Karpas-422 (cell line): ENCODE measurements at regions not wholly inside any gene's neighbourhood (a gene's known extent, or its start where the extent isn't known, plus 50 kb on each side); places are given as distances from the start of the nearest gene placed in this dataset.

ENCODE experiments used
- DNase-seq: peaks from one replicate; pipeline ENCODE4 v3.0.0-alpha.2; 2015
- H2AFZ ChIP-seq: fragments of 200-600 bp; sonication (generic); 2 replicates; pipeline ENCODE4 v1.6.1; 2014; ENCODE audit warnings: antibody characterized with exemption, low read length, mixed read lengths
- H3K27ac ChIP-seq: fragments of 200-600 bp; sonication (generic); 2 replicates; pipeline ENCODE4 v1.5.1; 2014; ENCODE audit warnings: mild to moderate bottlenecking, low read length, moderate library complexity
- H3K27me3 ChIP-seq: fragments of 200-600 bp; sonication (generic); 2 replicates; pipeline ENCODE4 v1.6.1; 2014; ENCODE audit warnings: low read length, mixed read lengths
- H3K36me3 ChIP-seq: fragments of 200-600 bp; sonication (generic); 2 replicates; pipeline ENCODE4 v1.6.1; 2014; ENCODE audit warnings: low read length, mixed read lengths; ENCODE audit not compliant: insufficient read depth
- H3K4me1 ChIP-seq: fragments of 200-600 bp; sonication (generic); 2 replicates; pipeline ENCODE4 v1.6.1; 2014; ENCODE audit warnings: mild to moderate bottlenecking, low read length, mixed read lengths
- H3K4me2 ChIP-seq: fragments of 200-600 bp; sonication (generic); 2 replicates; pipeline ENCODE4 v1.6.1; 2014; ENCODE audit warnings: low read length, low read depth, mild to moderate bottlenecking; ENCODE audit not compliant: poor library complexity, severe bottlenecking
- H3K4me3 ChIP-seq: fragments of 200-600 bp; sonication (generic); 2 replicates; pipeline ENCODE4 v1.5.1; 2014; ENCODE audit warnings: mild to moderate bottlenecking, antibody characterized with exemption, low read length, mixed read lengths
- H3K79me2 ChIP-seq: fragments of 200-600 bp; sonication (generic); 2 replicates; pipeline ENCODE4 v1.6.1; 2014; ENCODE audit warnings: mild to moderate bottlenecking, low read length, mixed read lengths
- H3K9ac ChIP-seq: fragments of 200-600 bp; sonication (generic); 2 replicates; pipeline ENCODE4 v1.6.0; 2014; ENCODE audit warnings: low read length
- H3K9me2 ChIP-seq: fragments of 200-600 bp; sonication (generic), shearing (Covaris generic); replicated peaks from 2 replicates; pipeline ENCODE4 v1.6.0; 2014; ENCODE audit warnings: mild to moderate bottlenecking, low read length, moderate library complexity; ENCODE audit not compliant: insufficient read depth
- H3K9me3 ChIP-seq: fragments of 300-700, 200-600 bp; sonication (generic); 2 replicates; pipeline ENCODE4 v1.6.1; 2014; ENCODE audit warnings: low read length, mixed read lengths
- H4K20me1 ChIP-seq: fragments of 200-600 bp; sonication (generic); 2 replicates; pipeline ENCODE4 v1.6.1; 2014; ENCODE audit warnings: mild to moderate bottlenecking, antibody characterized with exemption, low read length, low read depth; ENCODE audit not compliant: insufficient read depth

GRCh38 chr13:63209330-63210017 lies 1793.8 kb upstream of the PCDH20 start:
- Histone ChIP-seq H3K36me3 (no peaks in the 10 kb centered on the region), H3K4me1 (no peaks in the 10 kb centered on the region), H3K27ac (no peak overlapping the region), H2AFZ (peak overlapping the region; percentile 77; the same call in 1 of the 2 replicates), H3K9me3 (no peaks in the 10 kb centered on the region; the same call in 1 of the 2 replicates), H3K27me3 (no peaks in the 10 kb centered on the region), H4K20me1 (no peaks in the 10 kb centered on the region), H3K9me2 (no peaks in the 10 kb centered on the region), H3K79me2 (no peaks in the 10 kb centered on the region), H3K4me3 (no peak overlapping the region), H3K4me2 (no peak overlapping the region), H3K9ac (no peak overlapping the region)
- no peak for DNase-seq

- Histone ChIP-seq H3K27me3 (no peaks in the 10 kb centered on the region), H3K9me3 (no peaks in the 10 kb centered on the region; the same call in 1 of the 2 replicates), H3K4me2 (no peak overlapping the region), H3K79me2 (no peaks in the 10 kb centered on the region), H3K36me3 (no peaks in the 10 kb centered on the region), H3K4me3 (no peak overlapping the region), H3K4me1 (no peaks in the 10 kb centered on the region), H3K27ac (no peak overlapping the region), H3K9ac (no peak overlapping the region), H2AFZ (peak overlapping the region; percentile 77), H3K9me2 (no peaks in the 10 kb centered on the region), H4K20me1 (no peaks in the 10 kb centered on the region)
- DNase-seq = no peak
Measured at GRCh38 chr13:63208826-63209225, 1793.2 kb upstream of the PCDH20 start.

GRCh38 chr13:63206461-63206860 lies 1790.8 kb upstream of the PCDH20 start:
- no peaks in the 10 kb centered on the region for H3K36me3 ChIP-seq
- H3K9me2 ChIP-seq = no peaks in the 10 kb centered on the region
- H3K27ac ChIP-seq = no peak overlapping the region
- no peak overlapping the region for H3K4me3 ChIP-seq
- no peaks in the 10 kb centered on the region for H3K79me2 ChIP-seq
- no peak for DNase-seq
- H3K27me3 ChIP-seq = no peaks in the 10 kb centered on the region
- no peak overlapping the region for H2AFZ ChIP-seq
- no peaks in the 10 kb centered on the region for H3K4me1 ChIP-seq
- H3K9ac ChIP-seq = no peak overlapping the region
- H3K9me3 ChIP-seq = no peaks in the 10 kb centered on the region; the same call in 1 of the 2 replicates
- no peaks in the 10 kb centered on the region for H4K20me1 ChIP-seq
- no peak overlapping the region for H3K4me2 ChIP-seq

- Histone ChIP-seq H3K9me2 (no peaks in the 10 kb centered on the region), H3K9ac (no peak overlapping the region), H3K27ac (no peak overlapping the region), H4K20me1 (no peaks in the 10 kb centered on the region), H3K27me3 (no peaks in the 10 kb centered on the region), H3K36me3 (no peaks in the 10 kb centered on the region), H3K9me3 (no peaks in the 10 kb centered on the region; the same call in 1 of the 2 replicates), H3K79me2 (no peaks in the 10 kb centered on the region), H2AFZ (no peak overlapping the region), H3K4me3 (no peak overlapping the region), H3K4me1 (no peaks in the 10 kb centered on the region), H3K4me2 (no peak overlapping the region)
- no peak for DNase-seq
Measured at GRCh38 chr13:63201493-63201892, 1785.8 kb upstream of the PCDH20 start.

GRCh38 chr13:63199508-63199907 lies 1783.9 kb upstream of the PCDH20 start:
- Histone ChIP-seq H3K9me3 (no peaks in the 10 kb centered on the region), H3K27me3 (no peaks in the 10 kb centered on the region), H3K36me3 (no peaks in the 10 kb centered on the region), H3K4me2 (no peak overlapping the region), H4K20me1 (no peaks in the 10 kb centered on the region), H3K4me3 (no peak overlapping the region), H3K79me2 (no peaks in the 10 kb centered on the region), H3K4me1 (no peaks in the 10 kb centered on the region), H3K9ac (no peak overlapping the region), H2AFZ (no peak overlapping the region), H3K27ac (no peak overlapping the region), H3K9me2 (no peaks in the 10 kb centered on the region)
- DNase-seq = no peak

GRCh38 chr13:63198071-63198470 lies 1782.4 kb upstream of the PCDH20 start:
- no peak for DNase-seq
- H3K4me3 ChIP-seq = no peak overlapping the region
- H3K79me2 ChIP-seq = no peaks in the 10 kb centered on the region
- no peak overlapping the region for H3K4me2 ChIP-seq
- H3K4me1 ChIP-seq = no peaks in the 10 kb centered on the region
- H2AFZ ChIP-seq = 0 out of 2 replicates have a peak overlapping the region, but pooled peaks have one; percentile 41
- no peaks in the 10 kb centered on the region for H3K27me3 ChIP-seq
- H3K36me3 ChIP-seq = no peaks in the 10 kb centered on the region
- no peaks in the 10 kb centered on the region for H4K20me1 ChIP-seq
- H3K9me2 ChIP-seq = no peaks in the 10 kb centered on the region
- H3K9ac ChIP-seq = no peak overlapping the region
- no peaks in the 10 kb centered on the region; the same call in 1 of the 2 replicates for H3K9me3 ChIP-seq
- no peak overlapping the region for H3K27ac ChIP-seq

GRCh38 chr13:63195726-63196125 lies 1780.1 kb upstream of the PCDH20 start:
- Histone ChIP-seq H2AFZ (no peak overlapping the region), H3K4me1 (no peaks in the 10 kb centered on the region), H3K27me3 (no peaks in the 10 kb centered on the region), H4K20me1 (no peaks in the 10 kb centered on the region), H3K4me2 (no peak overlapping the region), H3K9ac (no peak overlapping the region), H3K4me3 (no peak overlapping the region), H3K79me2 (no peaks in the 10 kb centered on the region), H3K36me3 (no peaks in the 10 kb centered on the region), H3K27ac (no peak overlapping the region), H3K9me2 (no peaks in the 10 kb centered on the region), H3K9me3 (no peaks in the 10 kb centered on the region; the same call in 1 of the 2 replicates)
- no peak for DNase-seq

GRCh38 chr13:63190742-63191141 lies 1775.1 kb upstream of the PCDH20 start:
- Histone ChIP-seq H3K27me3 (no peaks in the 10 kb centered on the region), H4K20me1 (no peaks in the 10 kb centered on the region), H3K4me3 (no peak overlapping the region), H3K9me2 (no peaks in the 10 kb centered on the region), H3K9me3 (no peaks in the 10 kb centered on the region; the same call in 1 of the 2 replicates), H2AFZ (peak overlapping the region; percentile 23; the same call in 1 of the 2 replicates), H3K4me2 (no peak overlapping the region), H3K27ac (no peak overlapping the region), H3K36me3 (no peaks in the 10 kb centered on the region), H3K9ac (no peak overlapping the region), H3K79me2 (no peaks in the 10 kb centered on the region), H3K4me1 (no peaks in the 10 kb centered on the region)
- no peak for DNase-seq
